H9 (cell line): ENCODE measurements at regions not wholly inside any gene's neighbourhood (a gene's known extent, or its start where the extent isn't known, plus 50 kb on each side); places are given as distances from the start of the nearest gene placed in this dataset.

Experiments used
- DNase-seq: peaks from one replicate; pipeline ENCODE4 v3.0.0-alpha.2; 2017
- H2AFZ ChIP-seq: one replicate; pipeline ENCODE4 v1.6.1; 2013; ENCODE audit warnings: mild to moderate bottlenecking, low read length, control low read depth, moderate library complexity
- H2AK5ac ChIP-seq: 2 replicates; pipeline ENCODE4 v1.6.1; 2013; ENCODE audit warnings: low read length, control low read depth, mixed read lengths; ENCODE audit not compliant: insufficient read length
- H2BK120ac ChIP-seq: one replicate; pipeline ENCODE4 v1.6.1; 2013; ENCODE audit warnings: low read depth, mild to moderate bottlenecking, low read length, control low read depth, inconsistent platforms; ENCODE audit not compliant: poor library complexity, severe bottlenecking
- H2BK12ac ChIP-seq: 2 replicates; pipeline ENCODE4 v1.6.1; 2013; ENCODE audit warnings: low read length, control low read depth, mixed read lengths, low read depth; ENCODE audit not compliant: insufficient read length
- H2BK15ac ChIP-seq: 2 replicates; pipeline ENCODE4 v1.6.1; 2013; ENCODE audit warnings: low read depth, low read length, control low read depth
- H2BK20ac ChIP-seq: one replicate; pipeline ENCODE4 v1.6.1; 2013; ENCODE audit warnings: low read depth, mild to moderate bottlenecking, low read length, control low read depth, inconsistent platforms; ENCODE audit not compliant: poor library complexity, severe bottlenecking
- H2BK5ac ChIP-seq: 2 replicates; pipeline ENCODE4 v1.6.1; 2013; ENCODE audit warnings: low read length, control low read depth, mixed read lengths; ENCODE audit not compliant: insufficient read length
- H3K14ac ChIP-seq: 2 replicates; pipeline ENCODE4 v1.6.1; 2013; ENCODE audit warnings: low read length, control low read depth; ENCODE audit not compliant: insufficient read depth
- H3K18ac ChIP-seq: 2 replicates; pipeline ENCODE4 v1.6.1; 2013; ENCODE audit warnings: low read depth, mild to moderate bottlenecking, mixed read lengths, low read length, control low read depth; ENCODE audit not compliant: insufficient read length
- H3K23ac ChIP-seq: 2 replicates; pipeline ENCODE4 v1.6.1; 2013; ENCODE audit warnings: low read length, control low read depth, mixed read lengths, low read depth; ENCODE audit not compliant: insufficient read length
- H3K23me2 ChIP-seq: 2 replicates; pipeline ENCODE4 v1.6.1; 2013; ENCODE audit warnings: low read depth, mild to moderate bottlenecking, mixed read lengths, low read length, control low read depth; ENCODE audit not compliant: insufficient read length, poor library complexity, severe bottlenecking
- H3K27ac ChIP-seq: 2 replicates; pipeline ENCODE4 v1.5.1; 2013; ENCODE audit warnings: low read length, control low read depth, mixed read lengths, low read depth; ENCODE audit not compliant: insufficient read length
- H3K27me3 ChIP-seq: 2 replicates; pipeline ENCODE4 v1.6.1; 2013; ENCODE audit warnings: low read length, control low read depth, inconsistent platforms; ENCODE audit not compliant: insufficient read depth
- H3K4ac ChIP-seq: 2 replicates; pipeline ENCODE4 v1.6.1; 2013; ENCODE audit warnings: low read depth, mild to moderate bottlenecking, control low read depth, inconsistent platforms, low read length, moderate library complexity
- H3K4me1 ChIP-seq: 2 replicates; pipeline ENCODE4 v1.6.1; 2013; ENCODE audit warnings: low read length, control low read depth, inconsistent platforms; ENCODE audit not compliant: insufficient read depth
- H3K4me2 ChIP-seq: 2 replicates; pipeline ENCODE4 v1.6.1; 2013; ENCODE audit warnings: low read length, control low read depth, mixed read lengths; ENCODE audit not compliant: insufficient read length, insufficient read depth
- H3K56ac ChIP-seq: 2 replicates; pipeline ENCODE4 v1.6.1; 2013; ENCODE audit warnings: low read depth, mild to moderate bottlenecking, mixed read lengths, low read length, control low read depth; ENCODE audit not compliant: insufficient read length
- H3K79me1 ChIP-seq: 2 replicates; pipeline ENCODE4 v1.6.1; 2013; ENCODE audit warnings: low read depth, mild to moderate bottlenecking, moderate library complexity, low read length, control low read depth, inconsistent platforms; ENCODE audit not compliant: insufficient read depth, poor library complexity, severe bottlenecking
- H3K79me2 ChIP-seq: 2 replicates; pipeline ENCODE4 v1.6.1; 2013; ENCODE audit warnings: low read length, control low read depth, inconsistent platforms; ENCODE audit not compliant: insufficient read depth
- H3K9ac ChIP-seq: 2 replicates; pipeline ENCODE4 v1.6.1; 2013; ENCODE audit warnings: low read length, control low read depth, mixed read lengths; ENCODE audit not compliant: insufficient read length; ENCODE audit errors: extremely low read depth
- H3K9me3 ChIP-seq: one replicate; pipeline ENCODE4 v1.6.1; 2013; ENCODE audit warnings: low read depth, low read length, inconsistent platforms; ENCODE audit not compliant: control insufficient read depth
- H3T11ph ChIP-seq: one replicate; pipeline ENCODE4 v1.6.1; 2013; ENCODE audit warnings: mild to moderate bottlenecking, low read length, control low read depth, inconsistent platforms
- H4K20me1 ChIP-seq: one replicate; pipeline ENCODE4 v1.6.1; 2013; ENCODE audit not compliant: control insufficient read depth, insufficient read length, insufficient read depth
- H4K5ac ChIP-seq: 2 replicates; pipeline ENCODE4 v1.6.1; 2013; ENCODE audit warnings: low read depth, mild to moderate bottlenecking, mixed read lengths, low read length, control low read depth; ENCODE audit not compliant: insufficient read length
- H4K8ac ChIP-seq: replicated peaks from 2 replicates; pipeline ENCODE4 v1.6.1; 2013; ENCODE audit warnings: low read length, control low read depth, mixed read lengths, low read depth; ENCODE audit not compliant: insufficient read length
- H4K91ac ChIP-seq: 2 replicates; pipeline ENCODE4 v1.6.1; 2013; ENCODE audit warnings: low read depth, mild to moderate bottlenecking, moderate library complexity, mixed read lengths, low read length, control low read depth; ENCODE audit not compliant: insufficient read length
- H3K27ac Mint-ChIP-seq, 3 experiments: 2 replicates in 2 of 3; 3 replicates in 1 of 3; pipeline ENCODE4 v1.8.0; 2020 to 2021; ENCODE audit warnings: mixed read lengths in 3 of 3, mild to moderate bottlenecking in 1 of 3, moderate library complexity in 1 of 3
- H3K27me3 Mint-ChIP-seq: 2 replicates; pipeline ENCODE4 v1.8.0; 2021; ENCODE audit warnings: low read depth, mild to moderate bottlenecking, moderate library complexity, mixed read lengths
- H3K36me3 Mint-ChIP-seq, 3 experiments: 2 replicates in 2 of 3; 3 replicates in 1 of 3; pipeline ENCODE4 v1.8.0; 2020 to 2021; ENCODE audit warnings: low read depth in 3 of 3, mixed read lengths in 3 of 3; ENCODE audit not compliant: insufficient read depth in 1 of 3
- H3K4me1 Mint-ChIP-seq, 2 experiments: 2 replicates each; pipeline ENCODE4 v1.8.0; 2020; ENCODE audit warnings: mixed read lengths in 2 of 2
- H3K4me3 Mint-ChIP-seq, 2 experiments: 2 replicates in 1 of 2; 3 replicates in 1 of 2; pipeline ENCODE4 v1.8.0; 2020 to 2021; ENCODE audit warnings: mild to moderate bottlenecking in 2 of 2, mixed read lengths in 2 of 2, moderate library complexity in 1 of 2
- H3K9me3 Mint-ChIP-seq, 2 experiments: 2 replicates in 1 of 2; 3 replicates in 1 of 2; pipeline ENCODE4 v1.8.0; 2020; ENCODE audit warnings: mild to moderate bottlenecking in 2 of 2, mixed read lengths in 2 of 2, moderate library complexity in 1 of 2
- CTCF ChIP-seq: fragments of 200-600 bp; sonication (generic); conservative IDR thresholded peaks from 3 replicates; pipeline ENCODE4 v1.8.0; 2021; ENCODE audit warnings: antibody characterized with exemption, mild to moderate bottlenecking

- Mint-ChIP-seq H3K4me3 (no peak overlapping the region), H3K4me1 (no peaks in the 10 kb centered on the region), H3K27ac (no peak overlapping the region), H3K27me3 (no peaks in the 10 kb centered on the region), H3K9me3 (no peaks in the 10 kb centered on the region), H3K36me3 (no peaks in the 10 kb centered on the region)
- Histone ChIP-seq H3K4me1 (no peaks in the 10 kb centered on the region), H3K4me2 (no peak overlapping the region), H3K27ac (no peak overlapping the region), H3K14ac (no peak overlapping the region), H3K56ac (no peak overlapping the region), H2AFZ (no peak overlapping the region), H2BK20ac (no peak overlapping the region), H3K18ac (no peak overlapping the region), H4K91ac (no peak overlapping the region), H3K23ac (no peak overlapping the region), H3T11ph (no peak overlapping the region), H3K79me1 (no peaks in the 10 kb centered on the region), H3K9me3 (no peaks in the 10 kb centered on the region), H3K9ac (no peak overlapping the region), H2AK5ac (no peak overlapping the region), H2BK15ac (no peak overlapping the region), H2BK120ac (no peak overlapping the region), H3K4ac (no peak overlapping the region), H4K8ac (no peak overlapping the region), H2BK12ac (no peak overlapping the region), H2BK5ac (no peak overlapping the region), H4K5ac (no peak overlapping the region), H4K20me1 (no peaks in the 10 kb centered on the region), H3K27me3 (no peaks in the 10 kb centered on the region), H3K23me2 (no peaks in the 10 kb centered on the region), H3K79me2 (no peaks in the 10 kb centered on the region)
- DNase-seq: no peak
- TF ChIP-seq CTCF: no peak
Measured at GRCh38 chr4:171432536-171432935, 380.7 kb upstream of the GALNTL6 start.
